ACC112 (cell line): ENCODE measurements at regions not wholly inside any gene's neighbourhood (a gene's known extent, or its start where the extent isn't known, plus 50 kb on each side); places are given as distances from the start of the nearest gene placed in this dataset.

Experiments used
- H2AFZ ChIP-seq: fragments of 200-600 bp; sonication (generic); one replicate; pipeline ENCODE4 v1.6.0; 2017; ENCODE audit warnings: antibody characterized with exemption, low read length; ENCODE audit not compliant: unreplicated experiment
- H3K27ac ChIP-seq: fragments of 200-600 bp; sonication (generic); 2 replicates; pipeline ENCODE4 v1.5.1; 2014; ENCODE audit warnings: low read depth, mild to moderate bottlenecking, antibody characterized with exemption, low read length, moderate library complexity
- H3K27me3 ChIP-seq: fragments of 200-600 bp; sonication (generic); 2 replicates; pipeline ENCODE4 v1.6.1; 2014; ENCODE audit warnings: mild to moderate bottlenecking, antibody characterized with exemption, low read length, moderate library complexity, mixed read lengths; ENCODE audit not compliant: insufficient read depth
- H3K36me3 ChIP-seq: fragments of 200-600 bp; sonication (generic); 2 replicates; pipeline ENCODE4 v1.6.1; 2016; ENCODE audit warnings: mild to moderate bottlenecking, antibody characterized with exemption, low read length, moderate library complexity, mixed read lengths; ENCODE audit not compliant: insufficient read depth
- H3K4me1 ChIP-seq: fragments of 200-600 bp; sonication (generic); one replicate; pipeline ENCODE4 v1.6.1; 2016; ENCODE audit warnings: low read length, mixed read lengths; ENCODE audit not compliant: insufficient read depth, unreplicated experiment, control insufficient read depth
- H3K4me3 ChIP-seq: fragments of 200-600 bp; sonication (generic); 2 replicates; pipeline ENCODE4 v1.5.1; 2014; ENCODE audit warnings: mild to moderate bottlenecking, low read depth, low read length
- H3K79me2 ChIP-seq: fragments of 200-600 bp; sonication (generic); one replicate; pipeline ENCODE4 v1.6.0; 2016; ENCODE audit warnings: low read length; ENCODE audit not compliant: control insufficient read depth, unreplicated experiment, insufficient read depth

GRCh38 chr5:27652505-27652904 lies 614.1 kb upstream of the CDH9 start:
- Histone ChIP-seq H3K27ac (no peak overlapping the region), H3K27me3 (no peaks in the 10 kb centered on the region), H3K79me2 (no peaks in the 10 kb centered on the region), H3K4me1 (no peaks in the 10 kb centered on the region), H2AFZ (no peak overlapping the region), H3K36me3 (no peaks in the 10 kb centered on the region), H3K4me3 (no peak overlapping the region)

DNA sequence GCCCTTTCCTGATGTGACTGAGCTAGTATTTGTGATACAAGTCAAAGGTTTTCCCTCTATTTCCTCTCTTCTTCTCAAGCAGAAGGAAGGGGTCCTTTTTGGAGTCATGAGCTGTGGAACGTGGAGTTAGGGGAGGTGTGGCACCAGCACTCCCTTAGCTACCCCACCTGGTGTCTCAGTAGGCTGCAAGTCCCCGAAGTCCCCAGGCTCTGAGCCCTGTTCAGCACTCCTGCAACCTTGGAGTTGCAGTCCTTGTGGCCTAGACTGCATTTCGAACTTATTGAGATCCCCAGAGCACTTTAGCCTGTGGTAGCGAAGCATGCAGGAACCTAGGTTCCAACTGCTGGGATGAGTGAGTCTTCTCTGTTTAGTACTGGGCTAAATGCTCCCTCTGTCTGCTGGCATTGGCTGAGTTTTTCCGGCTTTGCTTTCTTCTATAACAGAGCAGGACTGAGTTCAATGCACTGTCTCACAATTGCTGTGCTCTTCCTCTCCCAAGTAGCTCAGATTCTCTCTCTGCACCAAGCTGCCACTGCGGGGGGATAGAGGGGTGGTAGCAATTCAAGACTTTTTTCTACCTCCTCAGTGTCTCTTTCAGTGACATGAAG lies 600.7 kb upstream of the CDH9 start:
- H2AFZ ChIP-seq, result no peak overlapping the region
- H3K4me3 ChIP-seq, result no peak overlapping the region
- no peaks in the 10 kb centered on the region for H3K36me3 ChIP-seq
- no peaks in the 10 kb centered on the region for H3K27me3 ChIP-seq
- H3K4me1 ChIP-seq, result no peaks in the 10 kb centered on the region
- no peak overlapping the region for H3K27ac ChIP-seq
- H3K79me2 ChIP-seq, result no peaks in the 10 kb centered on the region

- Histone ChIP-seq H3K27me3 (0 out of 2 replicates have a peak, but pooled peaks cover 6% of the 10 kb centered on the region), H3K36me3 (no peaks in the 10 kb centered on the region), H2AFZ (no peak overlapping the region)
Observed at GRCh38 chr5:27619982-27620381, 581.6 kb upstream of the CDH9 start.

DNA sequence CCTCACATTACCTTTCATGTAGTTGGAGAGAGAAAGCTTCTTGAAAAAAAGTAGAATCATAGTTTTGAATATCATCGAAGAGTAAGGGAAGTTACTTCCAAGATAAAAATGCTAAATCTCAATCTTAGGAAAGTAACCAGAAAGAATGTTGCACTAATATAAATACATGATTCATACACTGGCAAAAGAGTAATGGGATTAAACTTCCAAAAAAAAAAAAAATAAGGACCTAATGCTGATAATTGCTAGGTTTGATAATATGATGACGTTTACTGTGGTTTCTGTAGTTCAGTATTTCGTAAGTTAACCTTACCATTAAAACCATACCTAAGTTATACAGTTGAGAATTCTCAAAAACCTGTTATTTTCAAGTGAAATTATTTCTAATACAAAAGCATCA lies 573.8 kb upstream of the CDH9 start:
- Histone ChIP-seq H3K27me3 (0 out of 2 replicates have a peak, but pooled peaks cover 5% of the 10 kb centered on the region), H3K79me2 (no peaks in the 10 kb centered on the region), H3K36me3 (no peaks in the 10 kb centered on the region), H3K4me1 (no peaks in the 10 kb centered on the region), H2AFZ (no peak overlapping the region), H3K27ac (no peak overlapping the region), H3K4me3 (no peak overlapping the region)

More at GRCh38 chr5:27619982-27620381, 581.6 kb upstream of the CDH9 start:
- Histone ChIP-seq H3K4me1 (no peaks in the 10 kb centered on the region), H3K27ac (no peak overlapping the region), H3K79me2 (no peaks in the 10 kb centered on the region), H3K4me3 (no peak overlapping the region)

DNA sequence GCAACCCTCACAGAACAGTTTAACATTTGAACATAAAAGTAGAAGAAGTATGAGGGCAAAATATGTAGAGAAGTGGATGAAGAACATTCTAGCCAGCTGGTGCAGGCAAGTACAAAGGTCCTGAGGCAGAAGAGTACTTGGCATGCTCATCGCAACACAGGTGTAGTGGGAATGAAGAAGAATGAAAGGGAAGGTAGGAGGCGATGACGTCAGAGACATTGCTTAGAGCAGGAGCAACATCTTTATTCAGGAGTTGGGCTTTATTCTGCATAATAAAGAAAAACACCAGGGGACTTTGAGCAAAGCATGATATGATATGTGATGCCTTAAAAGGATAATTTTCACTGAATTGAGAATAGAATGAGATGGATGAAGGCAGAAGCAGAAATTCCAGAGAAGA lies 570.6 kb upstream of the CDH9 start:
- Histone ChIP-seq H3K4me3 (no peak overlapping the region), H3K79me2 (no peaks in the 10 kb centered on the region), H3K36me3 (no peaks in the 10 kb centered on the region), H2AFZ (no peak overlapping the region), H3K27ac (no peak overlapping the region), H3K27me3 (no peaks in the 10 kb centered on the region), H3K4me1 (no peaks in the 10 kb centered on the region)

GRCh38 chr5:27598576-27598975 lies 560.2 kb upstream of the CDH9 start:
- Histone ChIP-seq H3K4me1 (no peaks in the 10 kb centered on the region), H3K79me2 (no peaks in the 10 kb centered on the region), H3K27me3 (0 out of 2 replicates have a peak, but pooled peaks cover 2% of the 10 kb centered on the region), H3K27ac (no peak overlapping the region), H2AFZ (no peak overlapping the region), H3K4me3 (no peak overlapping the region), H3K36me3 (no peaks in the 10 kb centered on the region)

GRCh38 chr5:27594141-27594540 lies 555.8 kb upstream of the CDH9 start:
- no peaks in the 10 kb centered on the region for H3K36me3 ChIP-seq
- H3K27me3 ChIP-seq, result 0 out of 2 replicates have a peak, but pooled peaks cover 2% of the 10 kb centered on the region

GRCh38 chr5:27592231-27592630 lies 553.8 kb upstream of the CDH9 start:
- H3K27me3 ChIP-seq, result 0 out of 2 replicates have a peak, but pooled peaks cover 2% of the 10 kb centered on the region
- H3K79me2 ChIP-seq, result no peaks in the 10 kb centered on the region
- no peak overlapping the region for H3K27ac ChIP-seq
- H3K4me3 ChIP-seq, result no peak overlapping the region
- no peaks in the 10 kb centered on the region for H3K4me1 ChIP-seq
- H3K36me3 ChIP-seq, result no peaks in the 10 kb centered on the region
- no peak overlapping the region for H2AFZ ChIP-seq

More at GRCh38 chr5:27594141-27594540, 555.8 kb upstream of the CDH9 start:
- H3K4me3 ChIP-seq, result no peak overlapping the region
- H2AFZ ChIP-seq, result no peak overlapping the region
- H3K27ac ChIP-seq, result no peak overlapping the region
- H3K4me1 ChIP-seq, result no peaks in the 10 kb centered on the region
- no peaks in the 10 kb centered on the region for H3K79me2 ChIP-seq

DNA sequence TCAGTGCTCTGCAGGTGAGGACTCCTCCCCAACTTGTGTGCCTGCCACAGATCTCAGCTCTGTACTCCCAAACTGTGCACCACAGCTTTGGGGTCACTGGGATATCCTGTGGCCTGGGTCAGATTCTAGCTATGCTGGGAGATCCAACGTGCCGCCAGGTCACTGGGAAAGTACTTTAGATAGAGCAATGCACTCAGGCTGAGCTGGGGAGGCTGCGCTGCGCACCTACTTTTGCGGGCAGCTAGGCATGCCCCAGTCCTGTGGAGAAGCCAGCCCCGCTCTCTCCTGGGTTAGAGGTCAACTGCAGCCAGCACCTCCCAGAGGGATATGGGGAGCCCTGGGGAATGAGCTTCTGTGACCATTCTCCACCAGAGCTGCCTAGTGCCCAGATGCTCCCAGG lies 552.1 kb upstream of the CDH9 start:
- Histone ChIP-seq H3K27ac (no peak overlapping the region), H3K79me2 (no peaks in the 10 kb centered on the region), H3K36me3 (no peaks in the 10 kb centered on the region), H3K4me3 (no peak overlapping the region), H2AFZ (no peak overlapping the region), H3K27me3 (0 out of 2 replicates have a peak, but pooled peaks cover 2% of the 10 kb centered on the region), H3K4me1 (no peaks in the 10 kb centered on the region)

DNA sequence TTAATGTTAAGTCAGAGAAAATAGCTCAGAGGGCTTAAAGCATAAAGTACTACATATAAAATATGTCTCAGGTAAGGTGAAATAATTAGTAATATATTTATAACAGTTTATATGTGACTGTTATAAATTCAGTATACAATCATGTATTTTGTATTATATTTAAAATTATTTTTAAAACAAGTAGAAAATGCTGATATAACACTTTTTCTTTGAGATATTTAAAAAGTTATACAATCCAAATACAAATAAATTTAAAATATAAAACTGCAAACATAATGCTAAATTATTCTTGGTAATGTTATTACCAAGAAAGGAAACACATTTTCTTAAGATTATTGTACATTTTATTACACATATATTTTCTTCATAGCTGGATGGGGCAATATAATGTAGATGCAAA lies 539.9 kb upstream of the CDH9 start:
- Histone ChIP-seq H2AFZ (no peak overlapping the region), H3K27ac (no peak overlapping the region), H3K4me3 (no peak overlapping the region), H3K79me2 (no peaks in the 10 kb centered on the region), H3K27me3 (no peaks in the 10 kb centered on the region), H3K4me1 (no peaks in the 10 kb centered on the region), H3K36me3 (no peaks in the 10 kb centered on the region)

GRCh38 chr5:27571681-27572080 lies 533.3 kb upstream of the CDH9 start:
- no peaks in the 10 kb centered on the region for H3K36me3 ChIP-seq
- no peaks in the 10 kb centered on the region for H3K79me2 ChIP-seq
- H3K27ac ChIP-seq, result no peak overlapping the region
- peak overlapping the region; percentile 38 for H2AFZ ChIP-seq
- no peaks in the 10 kb centered on the region for H3K4me1 ChIP-seq
- H3K4me3 ChIP-seq, result no peak overlapping the region
- no peaks in the 10 kb centered on the region for H3K27me3 ChIP-seq
